Kidney (tissue), 13 donors: ENCODE measurements at regions not wholly inside any gene's neighbourhood (a gene's known extent, or its start where the extent isn't known, plus 50 kb on each side); places are given as distances from the start of the nearest gene placed in this dataset.

Experiments used
- DNase-seq, 5 donors: peaks; one replicate each; pipeline ENCODE4 v3.0.0-alpha.2; 2013 to 2020
- FAIRE-seq: peaks from 2 replicates; lab custom pipeline; 2012; peaks lifted over from hg19 to GRCh38; lab: Jason Lieb, UNC
- H3K27ac ChIP-seq, 2 donors: one replicate each; pipeline ENCODE4 v1.7.0; 2013; ENCODE audit warnings: low read depth in 2 of 2, low read length in 2 of 2, inconsistent platforms in 1 of 2
- H3K27me3 ChIP-seq: one replicate; pipeline ENCODE4 v1.7.1; 2013; ENCODE audit warnings: low read length, inconsistent platforms; ENCODE audit not compliant: control insufficient read depth, insufficient read depth
- H3K36me3 ChIP-seq, 3 donors: one replicate each; pipeline versions ENCODE4 v1.7.0 to v1.7.1; 2013; ENCODE audit warnings: low read length in 3 of 3, control low read depth in 1 of 3, inconsistent platforms in 1 of 3; ENCODE audit not compliant: insufficient read depth in 3 of 3, control insufficient read depth in 2 of 3
- H3K4me1 ChIP-seq, 3 donors: one replicate each; pipeline versions ENCODE4 v1.7.0 to v1.7.1; 2013; ENCODE audit warnings: low read length in 3 of 3, inconsistent platforms in 1 of 3, low read depth in 1 of 3; ENCODE audit not compliant: control insufficient read depth in 2 of 3, insufficient read depth in 2 of 3
- H3K4me3 ChIP-seq, 3 donors: one replicate each; pipeline versions ENCODE4 v1.7.0 to v1.8.1; 2013; ENCODE audit warnings: low read length in 3 of 3, control low read depth in 1 of 3, inconsistent platforms in 1 of 3
- H3K9ac ChIP-seq, 3 donors: one replicate each; pipeline versions ENCODE4 v1.7.0 to v1.7.1; 2013; ENCODE audit warnings: low read length in 3 of 3, control low read depth in 1 of 3, inconsistent platforms in 1 of 3
- H3K9me3 ChIP-seq, 3 donors: one replicate each; pipeline versions ENCODE4 v1.7.0 to v1.7.1; 2013; ENCODE audit warnings: low read length in 3 of 3, control low read depth in 1 of 3, inconsistent platforms in 1 of 3; ENCODE audit not compliant: control insufficient read depth in 2 of 3, insufficient read depth in 1 of 3
- CTCF ChIP-seq: IDR thresholded peaks from 3 replicates; pipeline ENCODE4 v1.5.1; 2012; ENCODE audit warnings: mild to moderate bottlenecking, moderate library complexity, borderline replicate concordance; ENCODE audit not compliant: insufficient read depth; ENCODE audit errors: extremely low read depth
- intact Hi-C: fragments of 100-400 bp; cut with DNase I; formaldehyde crosslinking; loops from one replicate; pipeline ENCODE4 v1.11.1; 2022
- donor health status: control.
- donor health status: control.
- donor health status: control.
- donor health status: control.
- donor health status: control.
- donor health status: DM: yes; HTN: yes; CAD: no.
- donor health status: Normal renal cell carcinoma (clear cell type).

- Histone ChIP-seq H3K4me3 (no peak overlapping the region), H3K4me1 (no peaks in the 10 kb centered on the region), H3K27me3 (no peaks in the 10 kb centered on the region), H3K9ac (no peak overlapping the region), H3K36me3 (no peaks in the 10 kb centered on the region), H3K9me3 (no peaks in the 10 kb centered on the region), H3K27ac (no peak overlapping the region)
- intact Hi-C loops: no loop called here
- TF ChIP-seq CTCF: no peak
- no peak for FAIRE-seq
- DNase-seq: no peak
Observed at GRCh38 chr15:79492065-79492464, 59.9 kb downstream of the MINAR1 start.

GRCh38 chr15:79494384-79494909 lies 62.3 kb downstream of the MINAR1 start:
- no peak for DNase-seq
- TF ChIP-seq CTCF: no peak

GRCh38 chr15:79494963-79495755 lies 63.0 kb downstream of the MINAR1 start:
- Histone ChIP-seq H3K9ac (no peak overlapping the region), H3K27me3 (no peaks in the 10 kb centered on the region), H3K4me1 (no peaks in the 10 kb centered on the region), H3K4me3 (no peak overlapping the region), H3K9me3 (no peaks in the 10 kb centered on the region), H3K27ac (no peak overlapping the region), H3K36me3 (no peaks in the 10 kb centered on the region)
- intact Hi-C loops: no loop called here
- FAIRE-seq (no peak), DNase-seq (no peak)
- TF ChIP-seq CTCF: no peak

More at GRCh38 chr15:79494384-79494909, 62.3 kb downstream of the MINAR1 start:
- no peaks in the 10 kb centered on the region for H3K36me3 ChIP-seq
- no peaks in the 10 kb centered on the region for H3K27me3 ChIP-seq
- FAIRE-seq: no peak
- H3K9me3 ChIP-seq: no peaks in the 10 kb centered on the region
- intact Hi-C loops: no loop called here
- no peak overlapping the region for H3K9ac ChIP-seq
- H3K4me3 ChIP-seq: no peak overlapping the region
- no peaks in the 10 kb centered on the region for H3K4me1 ChIP-seq
- H3K27ac ChIP-seq: no peak overlapping the region

- H3K9ac ChIP-seq: no peak overlapping the region
Observed at GRCh38 chr15:79495775-79496174, 63.6 kb downstream of the MINAR1 start.

More at GRCh38 chr15:79495775-79496174, 63.6 kb downstream of the MINAR1 start:
- H3K27ac ChIP-seq: no peak overlapping the region
- DNase-seq (no peak), FAIRE-seq (no peak)
- TF ChIP-seq CTCF: no peak
- intact Hi-C loops: no loop called here
- no peaks in the 10 kb centered on the region for H3K36me3 ChIP-seq
- H3K9me3 ChIP-seq: no peaks in the 10 kb centered on the region
- H3K27me3 ChIP-seq: no peaks in the 10 kb centered on the region
- no peak overlapping the region for H3K4me3 ChIP-seq
- no peaks in the 10 kb centered on the region for H3K4me1 ChIP-seq
